ENCODE measurements at regions not wholly inside any gene's neighbourhood (a gene's known extent, or its start where the extent isn't known, plus 50 kb on each side); places are given as distances from the start of the nearest gene placed in this dataset.
"Not testable (repeated sequence)": the region's sequence is repeated elsewhere in the genome, so short reads cannot be mapped to it uniquely, and the experiment has no call there.

DNA sequence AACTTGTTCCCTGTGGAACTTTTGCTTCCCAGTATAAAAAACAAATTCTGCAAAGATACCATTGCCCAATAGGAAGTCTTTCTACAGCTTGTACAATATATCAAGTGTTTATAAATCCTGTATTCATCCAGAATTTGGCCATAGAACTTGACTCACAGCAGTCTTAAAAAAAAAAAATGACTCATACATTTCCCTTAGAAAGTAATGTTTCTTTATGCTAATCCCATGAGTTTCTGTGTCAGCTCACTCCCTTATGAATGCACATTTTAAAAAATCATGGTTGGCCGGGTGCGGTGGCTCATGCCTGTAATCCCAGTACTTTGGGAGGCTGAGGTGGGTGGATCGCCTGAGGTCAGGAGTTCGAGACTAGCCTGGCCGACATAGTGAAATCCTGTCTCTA lies 89.3 kb upstream of the DMRT1 start:
- Histone ChIP-seq H3K36me3 (replicated peaks; ENCODE audit: low read depth, low read length) (no peaks in the 10 kb centered on the region), H3K27me3 (ENCODE audit: low read depth, low read length) (no peaks in the 10 kb centered on the region), H2AFZ (ENCODE audit: low read depth, low read length) (no peak overlapping the region), H4K20me1 (ENCODE audit: insufficient read depth, low read length) (no peaks in the 10 kb centered on the region), H3K79me2 (ENCODE audit: low read length) (no peaks in the 10 kb centered on the region), H3K9ac (ENCODE audit: low read length) (no peak overlapping the region), H3K27ac (ENCODE audit: low read length) (no peak overlapping the region), H3K9me3 (ENCODE audit: insufficient read depth, low read length) (no peaks in the 10 kb centered on the region), H3K4me1 (ENCODE audit: low read length) (peaks cover 6% of the 10 kb centered on the region), H3K4me2 (ENCODE audit: low read length) (no peak overlapping the region), H3K4me3 (ENCODE audit: low read length) (no peak overlapping the region)
- no peak for TF ChIP-seq EZH2phosphoT487 (IDR thresholded peaks at IDR 0.05; ENCODE audit: low read depth)
- TF ChIP-seq, protein P1, sequence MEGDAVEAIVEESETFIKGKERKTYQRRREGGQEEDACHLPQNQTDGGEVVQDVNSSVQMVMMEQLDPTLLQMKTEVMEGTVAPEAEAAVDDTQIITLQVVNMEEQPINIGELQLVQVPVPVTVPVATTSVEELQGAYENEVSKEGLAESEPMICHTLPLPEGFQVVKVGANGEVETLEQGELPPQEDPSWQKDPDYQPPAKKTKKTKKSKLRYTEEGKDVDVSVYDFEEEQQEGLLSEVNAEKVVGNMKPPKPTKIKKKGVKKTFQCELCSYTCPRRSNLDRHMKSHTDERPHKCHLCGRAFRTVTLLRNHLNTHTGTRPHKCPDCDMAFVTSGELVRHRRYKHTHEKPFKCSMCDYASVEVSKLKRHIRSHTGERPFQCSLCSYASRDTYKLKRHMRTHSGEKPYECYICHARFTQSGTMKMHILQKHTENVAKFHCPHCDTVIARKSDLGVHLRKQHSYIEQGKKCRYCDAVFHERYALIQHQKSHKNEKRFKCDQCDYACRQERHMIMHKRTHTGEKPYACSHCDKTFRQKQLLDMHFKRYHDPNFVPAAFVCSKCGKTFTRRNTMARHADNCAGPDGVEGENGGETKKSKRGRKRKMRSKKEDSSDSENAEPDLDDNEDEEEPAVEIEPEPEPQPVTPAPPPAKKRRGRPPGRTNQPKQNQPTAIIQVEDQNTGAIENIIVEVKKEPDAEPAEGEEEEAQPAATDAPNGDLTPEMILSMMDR (IDR thresholded peaks at IDR 0.05; ENCODE audit: low read depth, low read length): no peak

DNA sequence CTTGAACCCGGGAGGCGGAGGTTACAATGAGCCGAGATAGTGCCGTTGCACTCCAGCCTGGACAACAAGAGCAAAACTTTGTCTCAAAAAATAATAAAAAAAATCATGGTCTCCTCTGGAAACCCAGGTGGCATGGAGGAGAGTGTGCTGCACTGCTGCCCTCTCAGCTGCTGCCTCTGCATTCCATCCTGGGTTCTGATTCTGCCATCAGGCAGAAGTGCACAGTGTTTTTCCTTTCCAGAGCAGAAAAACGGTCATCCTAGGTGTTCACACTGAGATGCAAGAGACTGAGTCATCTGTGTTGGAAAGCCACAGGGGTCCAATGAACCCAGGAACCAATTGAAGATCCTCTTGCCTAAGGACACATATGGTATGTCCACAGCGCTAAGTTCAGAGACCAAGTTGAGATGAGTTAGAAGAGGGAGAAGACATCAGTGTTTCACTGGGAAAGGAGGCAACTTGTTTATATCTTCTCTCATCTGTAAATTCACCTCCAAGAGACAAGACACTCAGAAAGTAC lies 88.8 kb upstream of the DMRT1 start:
- no peak for TF ChIP-seq EZH2phosphoT487 (IDR thresholded peaks at IDR 0.05; ENCODE audit: low read depth)
- TF ChIP-seq, protein P1 (IDR thresholded peaks at IDR 0.05; ENCODE audit: low read depth, low read length): no peak
- Histone ChIP-seq H2AFZ (ENCODE audit: low read depth, low read length) (no peak overlapping the region), H3K4me1 (ENCODE audit: low read length) (peaks cover 6% of the 10 kb centered on the region), H3K27ac (ENCODE audit: low read length) (no peak overlapping the region), H3K36me3 (replicated peaks; ENCODE audit: low read depth, low read length) (no peaks in the 10 kb centered on the region), H3K9ac (ENCODE audit: low read length) (no peak overlapping the region), H4K20me1 (ENCODE audit: insufficient read depth, low read length) (no peaks in the 10 kb centered on the region), H3K4me3 (ENCODE audit: low read length) (no peak overlapping the region), H3K9me3 (ENCODE audit: insufficient read depth, low read length) (no peaks in the 10 kb centered on the region), H3K4me2 (ENCODE audit: low read length) (no peak overlapping the region), H3K79me2 (ENCODE audit: low read length) (no peaks in the 10 kb centered on the region), H3K27me3 (ENCODE audit: low read depth, low read length) (no peaks in the 10 kb centered on the region)

DNA sequence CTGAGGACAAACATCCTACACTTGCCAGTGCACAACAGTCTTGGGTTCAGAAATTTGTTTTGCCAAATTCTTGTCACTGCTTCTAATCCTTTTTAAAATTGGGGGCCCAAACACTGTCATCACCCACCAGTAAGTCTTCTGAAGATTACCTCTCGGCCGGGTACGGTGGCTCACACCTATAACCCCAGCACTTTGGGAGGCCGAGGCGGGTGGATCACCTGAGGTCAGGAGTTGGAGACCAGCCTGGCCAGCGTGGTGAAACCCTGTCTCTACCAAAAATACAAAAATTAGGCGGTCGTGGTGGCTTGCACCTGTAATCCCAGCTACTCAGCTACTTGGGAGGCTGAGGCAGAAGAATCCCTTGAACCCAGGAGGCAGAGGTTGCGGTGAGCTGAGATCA lies 87.8 kb upstream of the DMRT1 start:
- H3K4me2 ChIP-seq (ENCODE audit: low read length); H3K79me2 ChIP-seq (ENCODE audit: low read length); H3K36me3 ChIP-seq (replicated peaks; ENCODE audit: low read depth, low read length); H3K4me3 ChIP-seq (ENCODE audit: low read length); H3K27ac ChIP-seq (ENCODE audit: low read length); H3K9ac ChIP-seq (ENCODE audit: low read length); H3K27me3 ChIP-seq (ENCODE audit: low read depth, low read length); H4K20me1 ChIP-seq (ENCODE audit: insufficient read depth, low read length); H3K9me3 ChIP-seq (ENCODE audit: insufficient read depth, low read length); H2AFZ ChIP-seq (ENCODE audit: low read depth, low read length): not testable (repeated sequence)
- H3K4me1 ChIP-seq (ENCODE audit: low read length): peaks cover 12% of the 10 kb centered on the region

DNA sequence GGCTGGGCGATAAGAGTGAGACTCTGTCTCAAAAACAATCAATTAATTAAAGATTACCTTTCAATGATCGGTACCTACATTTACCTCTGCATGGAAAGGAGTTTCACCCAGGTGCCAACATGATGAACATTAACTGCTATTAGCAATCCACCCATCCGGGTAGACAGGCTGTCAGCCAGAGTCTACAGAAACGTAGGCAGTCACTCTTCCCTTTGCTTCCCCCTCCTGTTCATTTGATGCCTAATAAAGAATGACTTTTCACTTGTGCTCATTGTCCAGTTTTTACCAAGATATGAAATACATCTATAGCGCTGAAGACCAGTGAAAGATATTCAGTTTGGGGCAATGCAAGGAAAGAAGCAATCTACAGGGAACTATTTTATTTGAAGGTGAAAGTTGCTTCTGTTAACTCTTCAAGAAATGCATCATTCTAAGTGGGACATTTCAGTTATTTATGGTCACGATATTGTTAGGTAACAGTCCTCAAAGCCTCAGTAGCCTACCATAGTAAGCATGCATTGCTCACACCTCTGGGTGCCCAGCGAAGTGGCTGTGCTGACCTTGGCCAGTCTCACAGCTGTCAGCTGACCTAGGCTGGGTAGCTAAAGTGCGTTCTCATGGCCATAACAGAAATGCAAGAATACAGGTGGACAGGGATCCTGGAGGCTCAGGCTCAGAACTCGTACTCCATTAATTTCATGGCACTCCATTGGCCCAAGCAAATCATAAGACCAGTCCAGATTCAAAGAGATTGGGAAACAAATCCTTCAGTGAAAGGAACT lies 87.2 kb upstream of the DMRT1 start:
- no peak overlapping the region for H2AFZ ChIP-seq (ENCODE audit: low read depth, low read length)
- no peaks in the 10 kb centered on the region for H4K20me1 ChIP-seq (ENCODE audit: insufficient read depth, low read length)
- no peak overlapping the region for H3K9ac ChIP-seq (ENCODE audit: low read length)
- H3K27ac ChIP-seq (ENCODE audit: low read length): no peak overlapping the region
- no peaks in the 10 kb centered on the region for H3K79me2 ChIP-seq (ENCODE audit: low read length)
- TF ChIP-seq, protein P1 (IDR thresholded peaks at IDR 0.05; ENCODE audit: low read depth, low read length): peak; percentile 18; the same call in 1 of the 2 replicates
- no peak for TF ChIP-seq EZH2phosphoT487 (IDR thresholded peaks at IDR 0.05; ENCODE audit: low read depth)
- H3K4me1 ChIP-seq (ENCODE audit: low read length): peaks cover 14% of the 10 kb centered on the region
- H3K27me3 ChIP-seq (ENCODE audit: low read depth, low read length): no peaks in the 10 kb centered on the region
- H3K4me3 ChIP-seq (ENCODE audit: low read length): no peak overlapping the region
- H3K36me3 ChIP-seq (replicated peaks; ENCODE audit: low read depth, low read length): no peaks in the 10 kb centered on the region
- H3K4me2 ChIP-seq (ENCODE audit: low read length): no peak overlapping the region
- H3K9me3 ChIP-seq (ENCODE audit: insufficient read depth, low read length): no peaks in the 10 kb centered on the region

Data from OCI-LY3 (cell line).